ENCODE measurements at regions not wholly inside any gene's neighbourhood (a gene's known extent, or its start where the extent isn't known, plus 50 kb on each side); places are given as distances from the start of the nearest gene placed in this dataset.

DNA sequence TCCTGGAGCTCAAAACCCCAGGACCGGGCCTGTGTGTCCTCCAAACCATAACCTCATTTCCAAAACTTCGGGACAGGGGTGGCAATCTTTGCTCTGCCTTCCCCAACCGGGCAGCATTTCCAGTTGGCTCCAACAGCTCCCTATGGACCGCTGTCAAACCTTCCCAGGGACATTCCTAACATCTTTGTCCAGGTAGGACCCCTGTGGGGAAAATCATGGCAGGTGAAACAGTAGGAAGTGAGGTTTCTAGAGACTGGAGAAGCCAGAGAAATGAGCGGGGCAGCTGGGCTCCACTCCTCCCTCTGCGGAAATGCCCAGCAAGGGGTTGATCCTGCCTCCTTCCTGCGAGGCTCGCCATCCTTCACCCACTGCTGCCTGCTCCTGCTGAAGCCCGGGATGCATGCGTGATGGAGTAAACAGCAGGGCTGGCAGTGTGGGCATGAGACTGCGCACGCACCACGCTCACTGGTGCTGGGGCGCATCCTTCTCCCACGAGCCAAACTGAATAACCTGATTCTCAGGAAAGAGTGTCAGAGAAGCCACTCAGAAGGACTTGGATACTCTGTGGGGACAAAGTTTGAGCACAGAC lies 136.4 kb downstream of the BUD13 start:
- TF ChIP-seq, protein P1, sequence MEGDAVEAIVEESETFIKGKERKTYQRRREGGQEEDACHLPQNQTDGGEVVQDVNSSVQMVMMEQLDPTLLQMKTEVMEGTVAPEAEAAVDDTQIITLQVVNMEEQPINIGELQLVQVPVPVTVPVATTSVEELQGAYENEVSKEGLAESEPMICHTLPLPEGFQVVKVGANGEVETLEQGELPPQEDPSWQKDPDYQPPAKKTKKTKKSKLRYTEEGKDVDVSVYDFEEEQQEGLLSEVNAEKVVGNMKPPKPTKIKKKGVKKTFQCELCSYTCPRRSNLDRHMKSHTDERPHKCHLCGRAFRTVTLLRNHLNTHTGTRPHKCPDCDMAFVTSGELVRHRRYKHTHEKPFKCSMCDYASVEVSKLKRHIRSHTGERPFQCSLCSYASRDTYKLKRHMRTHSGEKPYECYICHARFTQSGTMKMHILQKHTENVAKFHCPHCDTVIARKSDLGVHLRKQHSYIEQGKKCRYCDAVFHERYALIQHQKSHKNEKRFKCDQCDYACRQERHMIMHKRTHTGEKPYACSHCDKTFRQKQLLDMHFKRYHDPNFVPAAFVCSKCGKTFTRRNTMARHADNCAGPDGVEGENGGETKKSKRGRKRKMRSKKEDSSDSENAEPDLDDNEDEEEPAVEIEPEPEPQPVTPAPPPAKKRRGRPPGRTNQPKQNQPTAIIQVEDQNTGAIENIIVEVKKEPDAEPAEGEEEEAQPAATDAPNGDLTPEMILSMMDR (IDR thresholded peaks at IDR 0.05): no peak
- no peak for TF ChIP-seq EZH2phosphoT487 (IDR thresholded peaks at IDR 0.05)
